Peyer's patch (tissue), 4 donors: ENCODE measurements at regions not wholly inside any gene's neighbourhood (a gene's known extent, or its start where the extent isn't known, plus 50 kb on each side); places are given as distances from the start of the nearest gene placed in this dataset.

Source experiments
- DNase-seq, 3 donors: peaks; one replicate each; pipeline ENCODE4 v3.0.0-alpha.2; 2017 to 2019
- H3K27ac ChIP-seq, 4 donors: fragments of 200-600 bp; sonication (generic); one replicate each; pipeline ENCODE4 v1.5.1; 2016 to 2019
- H3K27me3 ChIP-seq, 2 donors: fragments of 200-600 bp; sonication (generic); one replicate each; pipeline ENCODE4 v1.5.1; 2019
- H3K36me3 ChIP-seq, 3 donors: fragments of 200-600 bp; sonication (generic); one replicate each; pipeline ENCODE4 v1.5.1; 2016 to 2019
- H3K4me1 ChIP-seq, 4 donors: fragments of 200-600 bp; sonication (generic); one replicate each; pipeline ENCODE4 v1.5.1; 2016 to 2019
- H3K4me3 ChIP-seq, 4 donors: fragments of 200-600 bp; sonication (generic); 1 replicate in 3 of 4; 2 replicates in 1 of 4; pipeline ENCODE4 v1.5.1; 2016 to 2019; ENCODE audit warnings: mild to moderate bottlenecking in 1 of 4
- H3K9me3 ChIP-seq, 4 donors: fragments of 200-600 bp; sonication (generic); one replicate each; pipeline ENCODE4 v1.5.1; 2016 to 2019; ENCODE audit warnings: mild to moderate bottlenecking in 1 of 4
- POLR2A ChIP-seq, 2 donors: fragments of 450-650 bp; IDR thresholded peaks; one replicate each; pipeline ENCODE4 v1.5.1; 2017; ENCODE audit warnings: antibody characterized with exemption in 2 of 2, mild to moderate bottlenecking in 2 of 2, moderate library complexity in 2 of 2
- TF ChIP-seq, protein P1 (sequence below), 6 experiments: fragments of 450-650 bp in 4 of 6; fragments of 200-600 bp in 2 of 6; sonication (generic) in 1 of 6; IDR thresholded peaks; one replicate each; pipeline ENCODE4 v1.5.1; 2017 to 2019; ENCODE audit warnings: antibody characterized with exemption in 6 of 6, mild to moderate bottlenecking in 3 of 6, moderate library complexity in 1 of 6

DNA sequence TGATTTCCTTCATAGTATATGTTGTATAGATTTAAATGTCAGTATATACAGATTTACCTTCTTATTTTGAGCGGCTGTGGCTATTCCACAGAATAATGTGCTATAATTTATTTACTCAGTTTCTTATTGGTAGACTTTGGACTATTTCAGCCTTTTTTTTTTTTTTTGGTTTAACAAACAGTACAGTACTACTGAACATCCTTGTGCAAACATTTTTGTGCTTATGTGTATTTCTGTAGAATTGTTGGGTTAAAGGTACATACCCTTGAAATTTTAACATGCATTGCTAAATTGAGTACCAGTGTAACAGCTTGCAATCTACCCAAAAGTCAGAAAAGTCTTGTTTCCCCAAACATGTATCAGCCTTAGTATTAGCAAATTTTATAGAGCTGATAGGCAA lies 68.8 kb downstream of the HHEX start:
- Histone ChIP-seq H3K4me3 (no peak overlapping the region), H3K27me3 (no peaks in the 10 kb centered on the region), H3K27ac (no peak overlapping the region), H3K4me1 (peaks cover 0 to 15% (median 9%) of the 10 kb centered on the region in 4 donors), H3K9me3 (no peaks in the 10 kb centered on the region), H3K36me3 (no peaks in the 10 kb centered on the region)
- TF ChIP-seq, protein P1, sequence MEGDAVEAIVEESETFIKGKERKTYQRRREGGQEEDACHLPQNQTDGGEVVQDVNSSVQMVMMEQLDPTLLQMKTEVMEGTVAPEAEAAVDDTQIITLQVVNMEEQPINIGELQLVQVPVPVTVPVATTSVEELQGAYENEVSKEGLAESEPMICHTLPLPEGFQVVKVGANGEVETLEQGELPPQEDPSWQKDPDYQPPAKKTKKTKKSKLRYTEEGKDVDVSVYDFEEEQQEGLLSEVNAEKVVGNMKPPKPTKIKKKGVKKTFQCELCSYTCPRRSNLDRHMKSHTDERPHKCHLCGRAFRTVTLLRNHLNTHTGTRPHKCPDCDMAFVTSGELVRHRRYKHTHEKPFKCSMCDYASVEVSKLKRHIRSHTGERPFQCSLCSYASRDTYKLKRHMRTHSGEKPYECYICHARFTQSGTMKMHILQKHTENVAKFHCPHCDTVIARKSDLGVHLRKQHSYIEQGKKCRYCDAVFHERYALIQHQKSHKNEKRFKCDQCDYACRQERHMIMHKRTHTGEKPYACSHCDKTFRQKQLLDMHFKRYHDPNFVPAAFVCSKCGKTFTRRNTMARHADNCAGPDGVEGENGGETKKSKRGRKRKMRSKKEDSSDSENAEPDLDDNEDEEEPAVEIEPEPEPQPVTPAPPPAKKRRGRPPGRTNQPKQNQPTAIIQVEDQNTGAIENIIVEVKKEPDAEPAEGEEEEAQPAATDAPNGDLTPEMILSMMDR (IDR thresholded peaks at IDR 0.05), result no peak
- TF ChIP-seq POLR2A (IDR thresholded peaks at IDR 0.05), result no peak
- no peak for DNase-seq

DNA sequence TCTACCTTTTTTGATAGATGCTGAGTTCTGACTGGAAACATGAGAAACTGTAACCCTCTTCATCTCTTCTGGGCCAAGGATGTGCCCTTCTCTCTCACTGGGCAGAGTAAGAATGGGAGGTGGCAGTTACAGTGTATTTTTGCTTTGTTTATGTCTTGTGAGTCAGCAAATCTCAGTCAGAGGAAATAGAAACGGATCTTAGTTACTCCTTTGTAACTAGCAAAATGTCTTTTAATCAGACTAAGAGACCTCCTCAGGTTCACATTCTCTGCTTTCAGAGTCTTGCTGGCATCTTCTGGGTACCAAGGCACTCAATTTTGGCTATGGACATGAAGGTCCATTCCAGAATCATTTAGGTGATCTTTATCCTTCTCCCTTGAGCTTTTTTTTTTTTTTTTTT lies 70.9 kb downstream of the HHEX start:
- TF ChIP-seq POLR2A (IDR thresholded peaks at IDR 0.05), result no peak
- TF ChIP-seq, protein P1 (IDR thresholded peaks at IDR 0.05), result no peak
- Histone ChIP-seq H3K9me3 (no peaks in the 10 kb centered on the region), H3K27me3 (no peaks in the 10 kb centered on the region), H3K4me3 (no peak overlapping the region), H3K27ac (peak overlapping the region in 2 of 4 donors; percentile 6 to 22), H3K36me3 (no peaks in the 10 kb centered on the region), H3K4me1 (peaks cover 0 to 15% (median 7%) of the 10 kb centered on the region in 4 donors)
- DNase-seq, result no peak

DNA sequence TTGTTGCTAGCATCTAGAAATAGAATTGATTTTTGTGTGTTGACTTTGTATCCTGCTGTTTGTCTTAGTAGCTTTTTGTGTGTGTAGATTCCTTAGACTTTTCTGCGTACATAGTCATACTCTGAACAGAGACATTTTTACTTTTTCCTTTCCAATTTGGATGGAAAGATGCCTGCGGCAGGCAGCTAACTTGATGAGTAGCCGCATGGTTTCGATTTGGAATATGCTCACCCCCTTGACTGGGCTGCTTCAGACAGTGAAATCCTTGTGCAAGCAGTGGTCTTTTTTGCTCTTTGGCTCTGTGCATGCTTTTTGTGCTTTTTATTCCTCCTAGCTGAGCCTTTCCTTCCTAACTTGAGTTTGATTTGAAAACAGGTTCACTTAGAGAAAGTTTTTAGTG lies 71.8 kb downstream of the HHEX start:
- TF ChIP-seq POLR2A (IDR thresholded peaks at IDR 0.05), result no peak
- TF ChIP-seq, protein P1 (IDR thresholded peaks at IDR 0.05), result no peak
- Histone ChIP-seq H3K9me3 (no peaks in the 10 kb centered on the region), H3K27ac (no peak overlapping the region), H3K4me1 (peaks cover 0 to 13% (median 3%) of the 10 kb centered on the region in 4 donors), H3K4me3 (no peak overlapping the region), H3K27me3 (no peaks in the 10 kb centered on the region), H3K36me3 (no peaks in the 10 kb centered on the region)
- no peak for DNase-seq

DNA sequence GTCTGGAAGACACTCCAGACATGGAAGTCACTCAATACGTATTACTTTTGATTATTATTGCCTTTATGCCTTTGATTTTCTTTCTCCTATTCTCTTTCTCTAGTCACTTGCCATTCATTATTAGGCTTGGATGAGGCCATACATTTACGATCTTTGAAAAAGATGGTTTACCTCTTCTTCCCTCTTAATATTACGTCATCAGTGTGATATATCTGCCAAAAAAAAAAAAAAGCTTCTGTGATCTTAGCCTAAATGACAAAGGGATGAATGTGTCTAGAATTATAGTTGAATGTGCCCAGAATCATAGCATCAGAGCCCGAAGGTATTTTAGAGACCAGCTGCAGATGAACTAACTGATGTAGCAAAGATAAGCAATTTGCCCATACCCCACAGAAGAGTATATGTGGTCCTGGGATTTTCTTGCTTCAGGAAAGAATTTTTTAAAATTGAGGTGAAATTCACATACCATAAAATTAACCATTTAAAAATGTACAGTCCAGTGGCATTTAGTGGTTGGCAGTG lies 73.9 kb downstream of the HHEX start:
- Histone ChIP-seq H3K4me1 (no peaks in the 10 kb centered on the region), H3K4me3 (no peak overlapping the region), H3K27me3 (no peaks in the 10 kb centered on the region), H3K36me3 (no peaks in the 10 kb centered on the region), H3K27ac (no peak overlapping the region), H3K9me3 (no peaks in the 10 kb centered on the region)
- no peak for DNase-seq
- TF ChIP-seq, protein P1 (IDR thresholded peaks at IDR 0.05), result no peak
- no peak for TF ChIP-seq POLR2A (IDR thresholded peaks at IDR 0.05)

DNA sequence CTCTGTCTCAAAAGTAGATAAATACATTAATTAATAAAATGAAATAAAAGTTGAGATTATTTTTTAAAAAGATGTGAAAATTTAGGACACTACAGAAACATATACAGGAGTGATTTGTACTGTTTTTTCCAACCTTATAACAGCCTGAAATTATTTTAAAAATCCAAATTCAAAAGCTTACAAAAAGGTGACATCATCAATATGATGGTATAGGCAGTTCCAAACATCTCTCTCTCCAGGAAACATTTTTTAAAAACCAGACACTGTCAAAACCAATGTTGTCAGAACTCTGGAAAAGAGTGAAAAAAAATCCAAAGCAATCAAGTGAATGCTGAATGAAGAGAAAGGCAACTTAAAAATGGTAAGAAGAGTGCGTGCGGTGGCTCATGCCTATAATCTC lies 76.7 kb downstream of the HHEX start:
- Histone ChIP-seq H3K4me1 (no peaks in the 10 kb centered on the region), H3K36me3 (no peaks in the 10 kb centered on the region), H3K9me3 (no peaks in the 10 kb centered on the region), H3K27me3 (no peaks in the 10 kb centered on the region), H3K27ac (no peak overlapping the region), H3K4me3 (no peak overlapping the region)
- TF ChIP-seq POLR2A (IDR thresholded peaks at IDR 0.05), result no peak
- TF ChIP-seq, protein P1 (IDR thresholded peaks at IDR 0.05), result no peak
- DNase-seq, result no peak

DNA sequence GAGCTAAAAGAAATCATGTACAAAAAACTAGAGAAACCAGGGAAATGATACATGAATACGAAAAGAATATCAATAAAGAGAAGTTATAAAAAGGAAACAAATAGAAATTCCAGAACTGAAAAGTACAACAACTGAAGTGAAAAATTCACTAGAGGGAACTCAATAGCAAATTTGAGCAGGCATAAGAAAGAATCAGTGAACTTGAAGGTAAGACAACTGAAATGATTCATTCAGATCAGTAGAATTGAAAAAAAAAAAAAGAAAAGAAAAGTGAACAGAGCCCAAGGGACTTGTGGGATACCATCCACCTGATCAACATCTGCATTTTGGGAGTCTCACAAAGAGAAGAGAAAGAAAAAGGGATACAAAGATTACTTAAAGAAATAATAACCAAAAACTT lies 78.3 kb downstream of the HHEX start:
- no peaks in the 10 kb centered on the region for H3K36me3 ChIP-seq
- no peaks in the 10 kb centered on the region for H3K9me3 ChIP-seq
- H3K4me3 ChIP-seq, result no peak overlapping the region
- H3K27me3 ChIP-seq, result no peaks in the 10 kb centered on the region
- DNase-seq, result no peak
- no peaks in the 10 kb centered on the region for H3K4me1 ChIP-seq
- no peak for TF ChIP-seq POLR2A (IDR thresholded peaks at IDR 0.05)
- TF ChIP-seq, protein P1 (IDR thresholded peaks at IDR 0.05), result no peak
- H3K27ac ChIP-seq, result no peak overlapping the region
